Esophagus squamous epithelium (tissue), 4 donors: ENCODE measurements at regions not wholly inside any gene's neighbourhood (a gene's known extent, or its start where the extent isn't known, plus 50 kb on each side); places are given as distances from the start of the nearest gene placed in this dataset.

Source experiments
- POLR2A ChIP-seq, 4 donors: fragments of 450-650 bp; IDR thresholded peaks; one replicate each; pipeline ENCODE4 v1.6.1; 2017; ENCODE audit warnings: antibody characterized with exemption in 4 of 4, mild to moderate bottlenecking in 4 of 4, moderate library complexity in 3 of 4
- TF ChIP-seq, protein P1 (sequence below), 6 experiments: fragments of 450-650 bp in 4 of 6; fragments of 200-600 bp in 2 of 6; sonication (generic) in 2 of 6; IDR thresholded peaks; one replicate each; pipeline ENCODE4 v1.5.1; 2016 to 2019; ENCODE audit warnings: antibody characterized with exemption in 6 of 6, mild to moderate bottlenecking in 4 of 6, moderate library complexity in 4 of 6

DNA sequence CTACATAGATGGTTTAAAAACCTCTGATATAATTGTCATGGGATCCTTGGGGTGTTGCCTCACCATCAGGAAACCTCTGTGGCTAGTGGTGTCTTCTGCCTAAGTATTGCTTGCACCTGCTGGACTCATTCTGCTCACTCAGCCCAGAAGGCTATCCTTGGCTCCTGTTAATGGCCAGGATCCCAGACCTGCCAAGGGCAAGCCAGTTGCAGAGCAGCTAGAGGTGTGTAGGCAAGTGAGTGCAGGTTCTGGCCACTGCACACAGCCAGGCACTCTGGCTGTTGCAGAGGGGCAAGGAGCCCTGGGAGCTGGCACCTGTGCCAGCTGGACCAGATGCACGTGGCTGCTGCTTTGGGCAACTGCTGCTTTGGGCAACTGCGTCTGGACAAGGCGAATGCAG is 1125.8 kb downstream of the SI start:
- TF ChIP-seq POLR2A (IDR thresholded peaks at IDR 0.05), result no peak
- TF ChIP-seq, protein P1, sequence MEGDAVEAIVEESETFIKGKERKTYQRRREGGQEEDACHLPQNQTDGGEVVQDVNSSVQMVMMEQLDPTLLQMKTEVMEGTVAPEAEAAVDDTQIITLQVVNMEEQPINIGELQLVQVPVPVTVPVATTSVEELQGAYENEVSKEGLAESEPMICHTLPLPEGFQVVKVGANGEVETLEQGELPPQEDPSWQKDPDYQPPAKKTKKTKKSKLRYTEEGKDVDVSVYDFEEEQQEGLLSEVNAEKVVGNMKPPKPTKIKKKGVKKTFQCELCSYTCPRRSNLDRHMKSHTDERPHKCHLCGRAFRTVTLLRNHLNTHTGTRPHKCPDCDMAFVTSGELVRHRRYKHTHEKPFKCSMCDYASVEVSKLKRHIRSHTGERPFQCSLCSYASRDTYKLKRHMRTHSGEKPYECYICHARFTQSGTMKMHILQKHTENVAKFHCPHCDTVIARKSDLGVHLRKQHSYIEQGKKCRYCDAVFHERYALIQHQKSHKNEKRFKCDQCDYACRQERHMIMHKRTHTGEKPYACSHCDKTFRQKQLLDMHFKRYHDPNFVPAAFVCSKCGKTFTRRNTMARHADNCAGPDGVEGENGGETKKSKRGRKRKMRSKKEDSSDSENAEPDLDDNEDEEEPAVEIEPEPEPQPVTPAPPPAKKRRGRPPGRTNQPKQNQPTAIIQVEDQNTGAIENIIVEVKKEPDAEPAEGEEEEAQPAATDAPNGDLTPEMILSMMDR (IDR thresholded peaks at IDR 0.05), result no peak
